Mucosa of rectum (tissue), 2 donors: ENCODE measurements at regions not wholly inside any gene's neighbourhood (a gene's known extent, or its start where the extent isn't known, plus 50 kb on each side); places are given as distances from the start of the nearest gene placed in this dataset.

Source experiments
- H3K27ac ChIP-seq, 2 donors: one replicate each; pipeline ENCODE4 v1.7.0; 2013; ENCODE audit warnings: inconsistent platforms in 2 of 2, low read depth in 2 of 2, low read length in 2 of 2
- H3K27me3 ChIP-seq, 2 donors: one replicate each; pipeline ENCODE4 v1.7.0; 2013; ENCODE audit warnings: low read length in 2 of 2; ENCODE audit not compliant: control insufficient read depth in 2 of 2, insufficient read depth in 2 of 2
- H3K36me3 ChIP-seq, 2 donors: one replicate each; pipeline ENCODE4 v1.7.0; 2013; ENCODE audit warnings: low read length in 2 of 2; ENCODE audit not compliant: control insufficient read depth in 2 of 2, insufficient read depth in 2 of 2
- H3K4me1 ChIP-seq, 2 donors: one replicate each; pipeline ENCODE4 v1.7.0; 2013; ENCODE audit warnings: low read length in 2 of 2, mild to moderate bottlenecking in 1 of 2; ENCODE audit not compliant: control insufficient read depth in 2 of 2, insufficient read depth in 2 of 2
- H3K4me3 ChIP-seq, 2 donors: one replicate each; pipeline ENCODE4 v1.7.0; 2013; ENCODE audit warnings: low read length in 2 of 2
- H3K9ac ChIP-seq, 2 donors: one replicate each; pipeline ENCODE4 v1.7.0; 2013; ENCODE audit warnings: low read length in 2 of 2, low read depth in 1 of 2, mild to moderate bottlenecking in 1 of 2
- H3K9me3 ChIP-seq, 2 donors: one replicate each; pipeline ENCODE4 v1.7.0; 2013; ENCODE audit warnings: low read length in 2 of 2; ENCODE audit not compliant: control insufficient read depth in 2 of 2
- donor health status: healthy.
- donor health status: Normal muscosa, but diverticular disease.

DNA sequence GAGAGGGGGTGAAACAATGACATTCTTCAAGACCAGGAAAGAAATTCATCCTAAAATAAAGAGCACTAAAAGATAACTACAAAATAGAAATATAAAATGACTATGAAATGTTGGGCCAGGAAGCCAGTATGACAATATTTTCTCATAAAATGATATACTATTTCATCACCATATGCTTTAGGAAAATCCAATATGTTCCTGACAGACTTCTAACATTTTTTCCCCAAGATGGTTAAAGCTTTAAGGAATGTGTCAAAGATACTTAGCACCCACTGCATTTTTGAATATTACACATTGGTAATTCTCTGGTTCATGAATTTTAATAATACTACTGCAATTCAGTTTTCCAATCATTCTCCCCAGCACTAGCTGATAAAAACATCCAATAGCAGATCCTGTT, 87.7 kb upstream of the PLEKHG7 start:
- no peaks in the 10 kb centered on the region for H3K4me1 ChIP-seq
- no peak overlapping the region for H3K9ac ChIP-seq
- no peaks in the 10 kb centered on the region for H3K36me3 ChIP-seq
- no peaks in the 10 kb centered on the region for H3K9me3 ChIP-seq
- no peaks in the 10 kb centered on the region for H3K27me3 ChIP-seq
- no peak overlapping the region for H3K27ac ChIP-seq
- H3K4me3 ChIP-seq: no peak overlapping the region

DNA sequence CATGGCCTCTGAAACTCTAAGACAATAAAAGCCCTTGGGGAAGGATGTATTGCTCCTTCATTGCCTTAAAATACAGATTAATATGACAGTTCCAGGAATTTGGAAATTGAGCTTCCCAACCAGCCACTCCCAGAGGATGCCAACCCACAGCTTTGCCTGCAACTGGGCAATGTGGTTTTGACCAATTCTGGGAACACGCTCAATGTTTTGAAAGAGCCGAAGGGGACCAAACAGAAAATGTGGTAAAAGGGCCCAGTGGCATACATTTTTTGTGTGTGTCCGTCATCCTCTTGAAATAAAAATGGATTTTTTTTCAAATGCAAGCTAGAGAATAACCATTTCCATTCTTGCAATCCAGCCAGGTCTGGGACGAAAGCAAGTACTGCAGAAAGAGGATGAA, 88.3 kb upstream of the PLEKHG7 start:
- Histone ChIP-seq H3K27me3 (no peaks in the 10 kb centered on the region), H3K9ac (no peak overlapping the region), H3K9me3 (no peaks in the 10 kb centered on the region)

DNA sequence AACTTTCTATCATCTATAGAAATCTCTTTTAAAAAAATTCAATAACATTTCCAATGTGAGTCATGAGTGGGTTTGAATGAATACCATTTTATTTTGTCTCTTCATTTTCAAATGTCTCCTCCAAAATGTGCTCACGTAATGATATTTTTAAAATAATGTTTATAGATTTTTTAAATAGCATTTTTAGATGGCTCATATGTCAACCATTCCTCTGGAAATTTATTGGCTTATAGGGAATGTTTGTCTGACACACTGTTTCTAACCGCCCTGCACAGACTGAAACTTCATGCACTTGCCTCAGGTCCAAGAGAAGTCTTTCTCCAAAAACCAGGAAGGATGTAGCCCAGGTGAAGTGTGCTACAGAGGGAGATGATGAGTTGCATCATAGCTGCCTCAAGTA, 88.8 kb upstream of the PLEKHG7 start:
- Histone ChIP-seq H3K4me1 (no peaks in the 10 kb centered on the region), H3K36me3 (no peaks in the 10 kb centered on the region), H3K9ac (no peak overlapping the region), H3K27ac (no peak overlapping the region), H3K4me3 (no peak overlapping the region), H3K27me3 (no peaks in the 10 kb centered on the region), H3K9me3 (no peaks in the 10 kb centered on the region)

More for the DNA sequence above, 88.3 kb upstream of the PLEKHG7 start:
- H3K4me1 ChIP-seq: no peaks in the 10 kb centered on the region
- H3K36me3 ChIP-seq: no peaks in the 10 kb centered on the region
- no peak overlapping the region for H3K27ac ChIP-seq
- no peak overlapping the region for H3K4me3 ChIP-seq

DNA sequence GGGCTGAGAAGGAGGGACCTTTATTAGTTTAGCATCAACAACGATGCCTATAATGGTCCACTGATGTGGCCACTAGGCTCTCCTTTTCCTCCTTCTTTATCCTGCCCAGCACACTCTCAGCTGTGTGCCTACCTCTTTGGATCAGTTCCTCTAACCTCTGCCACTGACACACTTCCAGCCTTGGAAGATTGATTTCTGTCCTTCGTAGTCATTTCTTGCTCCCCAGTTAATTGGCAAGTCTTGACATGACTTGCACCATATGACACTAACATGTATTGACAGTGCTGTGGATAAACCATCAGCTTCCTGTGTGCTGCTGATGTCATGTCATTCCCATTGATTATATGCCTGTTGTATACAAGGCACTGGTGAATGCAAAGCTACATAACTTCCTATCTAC, 90.2 kb upstream of the PLEKHG7 start:
- H3K36me3 ChIP-seq: no peaks in the 10 kb centered on the region
- H3K9me3 ChIP-seq: no peaks in the 10 kb centered on the region
- no peaks in the 10 kb centered on the region for H3K27me3 ChIP-seq
- H3K9ac ChIP-seq: no peak overlapping the region
- no peak overlapping the region for H3K27ac ChIP-seq
- no peak overlapping the region for H3K4me3 ChIP-seq
- H3K4me1 ChIP-seq: no peaks in the 10 kb centered on the region

DNA sequence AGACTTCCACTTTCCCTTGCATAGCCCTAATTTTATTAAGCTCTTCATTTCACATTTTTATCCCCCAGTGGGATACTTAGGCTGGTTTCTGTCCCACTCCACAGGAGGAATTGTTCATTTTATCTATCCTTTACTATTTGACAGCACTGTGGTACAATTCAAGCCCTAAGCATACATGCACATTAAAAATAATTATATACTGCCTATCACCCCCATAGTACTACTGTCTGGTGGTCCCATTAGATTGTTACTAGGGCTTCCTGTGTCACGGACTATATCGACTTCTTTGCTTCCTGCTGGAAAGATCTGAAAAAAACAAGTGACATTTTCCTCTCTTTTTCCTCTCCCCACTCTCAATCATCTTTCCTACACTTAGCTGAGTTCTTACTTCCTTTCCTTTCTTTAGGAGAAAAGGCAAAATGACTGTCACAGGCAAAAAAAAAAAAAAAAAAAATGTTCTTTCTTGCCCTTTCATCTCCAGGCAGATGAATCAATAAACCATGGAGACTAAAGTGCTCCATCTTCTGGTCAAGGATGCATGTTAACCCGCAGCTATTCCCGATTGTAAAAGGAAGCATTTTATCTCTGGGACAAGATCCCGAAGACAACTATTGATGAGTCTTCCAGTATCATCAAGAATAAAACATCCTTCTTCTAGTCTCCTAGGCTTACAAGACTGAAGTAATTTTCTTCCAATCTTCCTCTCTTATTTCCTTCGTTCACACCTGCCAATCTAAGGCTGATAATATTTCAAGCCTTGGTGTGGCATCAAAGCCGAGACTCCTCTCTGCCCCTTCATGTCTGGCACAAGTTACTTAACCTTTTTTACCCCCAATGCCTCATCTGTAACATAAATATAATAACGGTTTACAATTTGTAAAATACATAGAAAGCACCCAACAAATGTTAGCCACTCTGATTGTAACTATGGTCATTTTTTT, 94.4 kb upstream of the PLEKHG7 start:
- Histone ChIP-seq H3K27ac (no peak overlapping the region), H3K9ac (no peak overlapping the region), H3K9me3 (no peaks in the 10 kb centered on the region), H3K4me1 (no peaks in the 10 kb centered on the region), H3K36me3 (no peaks in the 10 kb centered on the region), H3K4me3 (no peak overlapping the region), H3K27me3 (no peaks in the 10 kb centered on the region)

DNA sequence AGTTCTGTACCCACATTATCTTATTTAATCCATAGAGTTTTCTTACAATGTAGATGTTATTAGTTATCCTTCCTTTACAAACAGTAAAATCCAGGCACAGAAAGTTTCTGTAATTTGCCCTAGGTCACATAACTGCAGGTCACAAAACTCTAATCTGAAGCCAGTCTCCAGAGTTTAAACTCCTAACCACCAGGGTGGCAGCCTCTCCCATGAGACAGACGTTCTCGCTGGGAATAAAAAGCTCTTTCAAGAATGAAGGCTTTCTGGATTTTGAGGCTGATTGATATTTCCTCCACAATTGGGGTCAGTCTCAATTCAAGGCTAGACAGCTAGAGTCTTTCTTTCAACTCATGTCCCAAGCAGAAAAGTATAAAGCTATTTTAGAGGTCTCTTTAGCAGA, 95.8 kb upstream of the PLEKHG7 start:
- H3K4me3 ChIP-seq: no peak overlapping the region
- H3K9ac ChIP-seq: no peak overlapping the region

DNA sequence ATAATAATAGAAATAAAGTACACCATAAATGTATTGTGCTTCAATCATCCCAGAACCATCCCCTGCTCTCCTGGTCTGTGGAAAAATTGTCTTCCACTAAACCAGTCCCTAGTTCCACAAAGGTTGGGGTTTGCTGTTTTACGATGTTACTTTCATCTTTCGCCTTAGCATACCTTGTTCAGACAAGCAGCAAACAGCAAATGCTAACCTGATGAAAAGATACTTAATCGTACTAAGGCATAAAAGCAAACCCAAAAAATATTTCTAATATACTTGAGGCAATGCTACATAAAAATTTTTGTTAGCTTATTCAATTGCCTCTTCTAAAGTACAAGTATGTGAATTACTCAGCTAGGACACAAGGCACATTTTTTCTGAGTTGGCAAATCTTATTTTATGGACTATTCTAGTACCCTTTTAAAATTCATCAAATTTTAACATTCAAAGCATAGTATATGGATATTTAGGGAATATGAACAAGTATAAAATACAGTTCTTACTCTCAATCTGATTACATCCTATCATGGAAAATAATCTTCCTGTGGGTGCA, 97.1 kb upstream of the PLEKHG7 start:
- Histone ChIP-seq H3K27ac (no peak overlapping the region), H3K4me1 (no peaks in the 10 kb centered on the region), H3K9ac (no peak overlapping the region), H3K9me3 (no peaks in the 10 kb centered on the region), H3K36me3 (no peaks in the 10 kb centered on the region), H3K4me3 (no peak overlapping the region), H3K27me3 (no peaks in the 10 kb centered on the region)

More for the DNA sequence above, 95.8 kb upstream of the PLEKHG7 start:
- Histone ChIP-seq H3K9me3 (no peaks in the 10 kb centered on the region), H3K27ac (no peak overlapping the region), H3K27me3 (no peaks in the 10 kb centered on the region), H3K4me1 (no peaks in the 10 kb centered on the region), H3K36me3 (no peaks in the 10 kb centered on the region)

DNA sequence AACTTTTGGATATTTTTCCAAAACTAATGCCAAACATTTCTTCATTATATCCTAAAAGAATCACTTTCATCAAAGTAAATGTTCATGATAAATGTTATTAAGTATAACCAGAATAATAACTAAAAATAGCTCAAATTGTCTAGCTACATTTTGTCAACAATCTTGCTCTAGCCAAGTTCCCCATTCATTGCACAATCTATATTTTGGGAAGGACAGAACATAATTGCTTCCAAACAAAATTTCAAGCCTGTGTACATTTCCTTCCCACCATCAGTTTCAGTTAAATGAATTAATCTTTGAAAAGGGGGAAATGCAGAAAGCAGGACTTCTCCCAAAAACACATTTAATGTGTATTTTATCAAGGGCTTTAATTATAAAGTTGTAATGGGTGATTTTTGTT, 98.0 kb upstream of the PLEKHG7 start:
- Histone ChIP-seq H3K9ac (no peak overlapping the region), H3K4me3 (no peak overlapping the region), H3K36me3 (no peaks in the 10 kb centered on the region), H3K4me1 (no peaks in the 10 kb centered on the region), H3K9me3 (peaks cover 0 to 7% of the 10 kb centered on the region in 2 donors), H3K27ac (no peak overlapping the region), H3K27me3 (no peaks in the 10 kb centered on the region)

DNA sequence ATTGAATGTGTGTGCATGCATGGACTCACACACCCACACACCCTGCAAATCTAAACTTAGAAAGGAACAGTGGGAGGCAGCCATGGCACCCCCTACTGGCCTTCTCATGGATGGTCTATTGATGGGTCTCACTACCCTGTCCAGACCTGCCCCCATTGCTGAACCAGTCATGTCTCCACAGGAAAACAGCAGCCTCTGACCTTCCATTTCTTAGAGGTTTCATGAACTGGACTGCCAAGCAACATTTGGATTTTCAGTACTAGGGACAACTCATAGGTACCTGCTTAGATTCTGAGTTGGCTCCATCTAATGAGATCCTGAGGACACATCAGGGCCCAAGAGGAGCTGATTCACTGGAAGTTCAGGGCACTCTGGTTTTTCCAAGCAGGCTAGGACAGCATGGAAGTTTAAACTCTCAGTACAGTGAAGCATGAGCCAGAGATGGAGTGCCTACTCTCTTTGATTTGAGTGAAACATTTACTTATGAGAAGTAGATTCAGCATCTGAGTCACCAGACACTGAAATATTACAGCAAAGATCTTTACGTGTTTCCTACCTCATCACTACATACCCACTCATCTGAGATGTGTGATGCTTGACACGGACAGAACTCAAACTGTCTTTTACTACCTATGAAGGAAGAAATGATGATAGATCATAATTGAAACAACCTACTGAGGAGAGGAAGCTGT, 98.9 kb upstream of the PLEKHG7 start:
- no peak overlapping the region for H3K4me3 ChIP-seq
- H3K36me3 ChIP-seq: no peaks in the 10 kb centered on the region
- H3K27me3 ChIP-seq: no peaks in the 10 kb centered on the region
- peaks cover 0 to 9% of the 10 kb centered on the region in 2 donors for H3K9me3 ChIP-seq
- no peaks in the 10 kb centered on the region for H3K4me1 ChIP-seq
- H3K27ac ChIP-seq: no peak overlapping the region
- no peak overlapping the region for H3K9ac ChIP-seq

DNA sequence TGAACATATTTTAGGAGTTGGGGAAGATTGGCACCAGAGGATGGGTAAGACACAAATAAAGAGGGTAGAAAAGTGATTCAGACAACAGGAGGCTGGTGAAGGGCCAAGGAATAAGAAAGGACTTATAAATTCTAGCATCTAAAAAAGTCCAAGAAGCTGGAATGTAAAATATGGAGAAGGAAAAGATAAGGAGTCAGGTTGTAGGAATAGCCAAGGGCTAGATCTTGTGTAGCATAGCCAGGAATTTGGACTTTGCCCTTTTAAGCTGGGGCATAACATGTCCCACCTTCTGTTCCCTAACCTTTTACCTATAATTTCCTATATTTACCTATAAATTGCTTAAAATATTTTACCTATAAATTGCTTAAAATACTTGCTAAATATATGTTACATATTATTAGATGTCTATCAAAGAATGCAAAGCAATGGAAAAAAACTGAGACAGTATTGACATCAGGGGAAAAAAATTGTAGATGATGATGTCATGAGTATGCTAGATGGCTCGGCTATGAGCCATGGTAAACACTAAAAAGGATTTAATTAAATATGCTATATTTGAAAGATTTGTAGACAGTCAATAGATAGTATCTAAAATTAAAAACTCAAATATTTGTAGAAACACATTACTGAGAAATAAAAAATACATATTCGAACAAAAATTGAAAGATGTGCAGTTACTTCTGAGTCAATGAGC, 99.7 kb upstream of the PLEKHG7 start:
- H3K9ac ChIP-seq: no peak overlapping the region
- no peaks in the 10 kb centered on the region for H3K36me3 ChIP-seq
- no peak overlapping the region for H3K4me3 ChIP-seq
- H3K4me1 ChIP-seq: no peaks in the 10 kb centered on the region
- no peak overlapping the region for H3K27ac ChIP-seq
- no peaks in the 10 kb centered on the region for H3K27me3 ChIP-seq
- peaks cover 0 to 9% of the 10 kb centered on the region in 2 donors for H3K9me3 ChIP-seq
